ENCODE measurements at regions not wholly inside any gene's neighbourhood (a gene's known extent, or its start where the extent isn't known, plus 50 kb on each side); places are given as distances from the start of the nearest gene placed in this dataset.
"Not testable (repeated sequence)": the region's sequence is repeated elsewhere in the genome, so short reads cannot be mapped to it uniquely, and the experiment has no call there.

GRCh38 chr7:123323689-123324088, 123.9 kb upstream of the SLC13A1 start:
- no peak for DNase-seq (ENCODE audit: low read depth)

- not testable (repeated sequence) for DNase-seq (ENCODE audit: low read depth)
Measured at GRCh38 chr7:123321578-123321977, 121.8 kb upstream of the SLC13A1 start.

GRCh38 chr7:123319911-123320310, 120.1 kb upstream of the SLC13A1 start:
- no peak for DNase-seq (ENCODE audit: low read depth)

DNA sequence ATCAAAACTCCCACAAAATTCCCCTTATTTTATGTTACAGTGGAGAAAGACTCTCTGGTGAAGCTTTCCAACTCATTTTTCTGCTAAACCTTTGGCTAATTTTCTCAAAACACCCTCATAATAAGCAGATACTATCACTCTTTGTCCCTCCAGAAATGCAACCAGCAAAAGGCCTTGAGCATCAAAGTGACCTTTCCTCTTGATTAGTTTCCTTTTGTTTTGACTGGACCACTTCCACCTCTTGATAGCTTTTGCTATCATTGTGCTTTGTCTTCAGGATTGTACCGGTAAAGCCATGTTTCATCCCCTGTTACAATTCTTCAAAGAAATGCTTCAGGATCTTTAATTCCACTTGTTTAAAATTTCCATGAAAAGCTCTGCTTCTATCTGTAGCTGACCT, 115.1 kb upstream of the SLC13A1 start:
- no peak for DNase-seq (ENCODE audit: low read depth)

DNA sequence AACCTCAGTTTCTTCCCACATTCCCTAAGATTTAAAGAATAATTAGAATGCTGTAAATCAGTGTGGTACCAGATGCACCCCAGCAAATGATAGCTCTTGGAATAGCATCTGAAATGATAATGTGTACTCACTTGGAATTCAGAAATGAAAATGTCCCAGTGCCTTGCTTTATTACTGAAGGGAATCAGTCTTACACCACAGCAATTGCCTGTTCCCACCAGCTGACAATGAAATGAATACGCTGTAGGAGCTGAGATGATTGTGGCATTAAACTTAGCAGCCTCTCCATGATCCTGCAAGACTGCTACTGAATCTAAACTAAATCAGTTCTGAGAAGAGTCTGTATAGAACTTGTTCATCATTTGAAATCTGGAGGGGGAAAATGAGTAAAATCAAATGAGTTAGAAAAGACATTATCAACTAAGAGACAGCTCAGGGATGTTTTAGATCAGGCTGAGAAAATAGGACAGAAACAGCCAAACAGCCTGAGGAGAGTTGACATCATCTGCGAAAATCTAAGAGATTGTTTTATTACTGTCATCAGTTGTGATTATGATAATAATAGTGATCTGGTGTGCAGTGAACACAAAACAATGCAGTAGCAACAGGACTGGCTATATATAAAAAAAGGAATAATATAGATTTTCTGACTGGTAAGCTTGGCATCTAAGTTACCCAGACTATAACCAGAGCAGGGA, 108.6 kb upstream of the SLC13A1 start:
- DNase-seq (ENCODE audit: low read depth): no peak

GRCh38 chr7:123305840-123306375, 106.1 kb upstream of the SLC13A1 start:
- DNase-seq (ENCODE audit: low read depth): no peak

- DNase-seq (ENCODE audit: low read depth): no peak
Measured at GRCh38 chr7:123303926-123304325, 104.2 kb upstream of the SLC13A1 start.

DNA sequence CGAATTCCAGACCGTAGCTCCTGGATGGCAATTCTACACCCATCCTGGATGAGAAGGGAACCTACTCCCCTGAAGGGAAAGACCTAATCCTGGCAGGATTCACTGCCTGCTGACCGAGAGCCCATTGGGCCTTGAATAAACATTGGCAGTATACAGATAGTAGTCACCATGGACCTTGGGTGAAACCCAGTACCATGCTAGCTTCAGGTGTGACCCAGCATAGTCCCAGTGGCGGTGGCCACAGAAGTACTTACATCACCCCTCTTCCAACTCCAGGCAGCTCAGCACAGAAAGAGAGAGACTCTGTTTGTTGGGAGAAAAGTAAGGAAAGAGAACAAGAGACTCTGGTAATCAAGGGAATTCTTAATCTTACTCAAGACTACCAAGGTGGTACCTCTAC, 97.2 kb upstream of the SLC13A1 start:
- DNase-seq (ENCODE audit: low read depth): no peak

DNA sequence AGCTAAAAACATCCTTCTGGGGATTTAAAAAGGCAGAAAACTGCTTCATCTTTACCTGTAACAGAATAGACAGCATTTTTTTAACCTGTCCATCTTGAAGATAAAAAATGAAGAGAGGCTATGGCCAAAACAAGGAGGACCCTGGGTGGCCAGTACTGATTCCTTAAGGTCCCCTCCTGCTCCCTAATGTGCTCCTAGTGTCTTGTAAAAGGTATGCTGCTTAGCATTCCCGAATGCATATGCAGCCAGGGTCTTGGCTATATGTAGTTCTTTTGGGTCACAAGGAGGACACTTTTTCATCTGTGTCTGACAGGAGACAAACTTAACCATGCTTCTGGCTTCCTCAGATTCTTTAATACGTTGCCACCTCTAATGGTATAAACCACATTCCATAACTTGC, 93.9 kb upstream of the SLC13A1 start:
- DNase-seq (ENCODE audit: low read depth): no peak

- DNase-seq (ENCODE audit: low read depth): no peak
Measured at GRCh38 chr7:123292227-123292626, 92.5 kb upstream of the SLC13A1 start.

GRCh38 chr7:123289200-123289599, 89.4 kb upstream of the SLC13A1 start:
- DNase-seq (ENCODE audit: low read depth): no peak

DNA sequence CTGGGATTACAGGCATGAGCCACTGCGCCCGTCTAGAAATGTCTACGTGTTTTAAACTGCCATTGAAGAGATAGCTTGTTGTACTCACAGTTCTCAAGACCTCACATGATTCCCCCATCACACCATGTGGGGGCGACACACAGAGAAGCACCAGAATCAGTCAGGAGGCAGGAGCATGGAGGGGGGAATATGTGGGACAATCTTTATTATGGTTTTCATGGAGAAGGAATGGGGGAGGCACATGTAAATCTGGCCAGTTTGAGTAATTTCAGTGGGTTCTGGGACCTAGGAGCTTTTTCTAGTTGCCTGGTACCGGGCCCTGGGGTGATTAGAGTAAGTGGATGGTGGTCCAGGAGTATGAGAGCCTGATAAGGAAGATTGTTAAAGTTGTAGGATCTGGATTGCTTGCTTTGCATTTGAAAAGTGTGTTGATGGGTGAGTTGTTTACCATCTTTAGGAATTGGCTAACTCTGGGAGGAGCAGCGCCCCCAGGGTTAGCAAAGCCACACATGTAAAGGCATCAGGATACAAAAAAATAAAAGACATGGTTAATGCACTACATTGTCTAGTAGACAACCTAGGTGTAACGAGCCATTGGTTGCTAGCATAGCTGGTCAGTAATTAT, 85.4 kb upstream of the SLC13A1 start:
- no peak for DNase-seq (ENCODE audit: low read depth)

- DNase-seq (ENCODE audit: low read depth): no peak
Measured at GRCh38 chr7:123283373-123283772, 83.6 kb upstream of the SLC13A1 start.

GRCh38 chr7:123282181-123282580, 82.4 kb upstream of the SLC13A1 start:
- no peak for DNase-seq (ENCODE audit: low read depth)

GRCh38 chr7:123279949-123280348, 80.2 kb upstream of the SLC13A1 start:
- no peak for DNase-seq (ENCODE audit: low read depth)

DNA sequence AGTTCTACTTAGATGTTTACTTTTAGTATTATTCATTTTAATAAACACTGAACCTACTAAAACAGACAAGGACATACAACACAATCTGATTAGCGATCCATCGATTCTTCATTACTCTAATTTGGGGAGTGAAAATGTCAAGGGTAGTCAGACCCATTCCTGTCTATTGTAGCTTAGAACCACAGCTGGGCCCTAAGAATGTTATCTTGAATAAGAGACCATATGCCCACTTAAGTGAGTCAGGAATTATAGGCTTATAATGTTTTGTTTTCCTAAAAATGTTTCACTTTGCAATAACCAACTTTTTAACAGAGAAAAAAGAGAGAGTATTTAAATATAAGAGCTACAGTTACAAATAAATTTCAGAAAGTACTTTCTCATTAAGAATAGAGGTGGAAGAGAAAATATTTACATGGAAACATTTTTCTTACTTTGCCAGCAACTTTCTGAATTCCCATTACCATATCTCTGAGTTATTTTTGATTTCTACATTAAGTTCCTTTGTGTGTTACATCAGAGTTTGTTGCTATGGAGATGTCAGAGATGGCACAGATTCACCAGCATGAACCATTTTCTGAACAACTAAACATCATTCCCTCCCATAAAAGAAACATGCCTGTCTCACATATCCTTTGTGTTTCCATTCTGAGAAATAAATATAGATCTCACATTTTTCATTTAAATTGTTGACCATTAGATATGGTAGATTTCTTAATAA, 75.4 kb upstream of the SLC13A1 start:
- no peak for DNase-seq (ENCODE audit: low read depth)

GRCh38 chr7:123273185-123273584, 73.4 kb upstream of the SLC13A1 start:
- no peak for DNase-seq (ENCODE audit: low read depth)

DNA sequence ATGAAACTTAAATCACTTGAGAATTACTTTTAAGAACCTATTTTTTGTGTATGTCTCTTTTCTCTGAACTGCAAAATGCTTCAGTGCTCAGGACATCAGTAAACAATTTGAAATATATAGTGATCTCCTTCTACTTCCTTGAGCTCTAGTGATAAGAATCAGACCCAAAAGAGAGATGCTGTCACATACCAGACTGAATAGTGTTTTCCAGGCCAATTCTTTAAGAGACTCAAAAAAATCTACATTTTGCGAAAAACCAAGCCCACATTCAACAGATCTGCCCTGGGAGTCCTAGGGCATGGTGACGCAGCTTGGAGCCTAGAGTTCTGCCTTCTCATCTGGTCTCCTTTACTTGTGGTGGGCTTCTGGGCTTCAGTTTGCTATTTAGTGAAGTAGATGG, 72.1 kb upstream of the SLC13A1 start:
- no peak for DNase-seq (ENCODE audit: low read depth)

GRCh38 chr7:123271231-123271630, 71.5 kb upstream of the SLC13A1 start:
- DNase-seq (ENCODE audit: low read depth): peak; percentile 10

DNA sequence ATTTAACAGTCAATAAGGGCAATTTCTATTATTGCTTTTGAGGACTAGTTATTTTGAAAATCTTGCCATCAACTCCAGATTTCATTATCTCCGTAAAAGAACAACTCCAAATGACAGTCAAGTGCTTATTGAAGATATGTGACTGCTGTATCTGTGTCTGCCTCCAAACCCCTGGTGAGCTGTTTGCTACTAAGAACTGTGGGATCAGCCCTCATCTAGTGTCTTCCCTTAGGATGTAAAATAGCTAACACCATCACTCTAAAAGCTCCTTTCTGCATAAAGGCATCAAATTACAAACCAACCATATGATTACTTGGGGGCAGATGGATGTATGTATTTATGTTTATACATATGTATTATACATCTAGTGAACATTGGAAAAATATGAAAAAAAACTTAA, 70.8 kb upstream of the SLC13A1 start:
- no peak for DNase-seq (ENCODE audit: low read depth)

DNA sequence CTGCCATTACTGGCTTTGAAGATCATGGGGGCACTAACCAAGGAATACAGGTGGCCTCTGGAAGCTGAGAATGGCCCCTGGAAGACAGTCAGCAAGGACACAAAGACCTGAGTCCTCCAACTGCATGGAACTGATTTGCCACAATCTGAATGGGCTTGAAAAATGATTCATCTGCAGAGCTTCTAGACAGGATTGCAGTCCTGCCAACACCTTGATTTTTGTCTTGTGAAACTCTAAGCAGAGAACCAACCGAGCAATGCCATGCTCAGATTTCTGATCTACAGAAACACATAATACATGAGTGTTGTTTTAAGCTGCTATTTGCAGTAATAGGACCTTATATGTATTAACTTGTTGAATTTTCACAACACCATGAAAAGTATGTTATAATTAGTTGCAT, 66.1 kb upstream of the SLC13A1 start:
- DNase-seq (ENCODE audit: low read depth): no peak

GRCh38 chr7:123264820-123265219, 65.1 kb upstream of the SLC13A1 start:
- DNase-seq (ENCODE audit: low read depth): not testable (repeated sequence)

DNA sequence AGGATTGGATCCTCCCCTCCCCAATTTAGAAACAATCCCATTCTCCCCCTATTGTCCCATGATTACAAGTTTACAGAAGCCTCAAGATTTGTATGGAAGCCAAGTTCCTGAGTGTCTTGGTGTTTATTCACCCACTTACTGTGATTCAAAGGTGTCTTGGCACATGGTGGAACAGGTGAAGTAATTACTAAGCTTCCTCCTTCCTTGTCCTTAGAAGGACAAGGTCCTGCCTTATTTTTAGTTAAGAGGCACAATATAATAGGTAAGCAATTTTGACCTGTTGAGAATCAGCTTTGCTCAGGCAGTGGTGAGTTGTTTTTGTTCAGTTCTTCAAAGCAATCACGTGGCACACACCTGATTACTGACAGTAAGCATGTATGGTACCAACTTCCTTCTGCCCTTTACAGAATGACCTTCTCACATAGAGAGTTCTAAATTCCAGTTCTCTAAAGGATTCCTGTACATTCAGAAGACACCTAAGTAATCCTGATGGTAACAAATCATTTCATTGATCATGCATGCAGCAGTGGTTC, 60.7 kb upstream of the SLC13A1 start:
- DNase-seq (ENCODE audit: low read depth): no peak

Data from RPMI7951 (cell line).